ENCODE measurements at regions not wholly inside any gene's neighbourhood (a gene's known extent, or its start where the extent isn't known, plus 50 kb on each side); places are given as distances from the start of the nearest gene placed in this dataset.
"Not testable (repeated sequence)": the region's sequence is repeated elsewhere in the genome, so short reads cannot be mapped to it uniquely, and the experiment has no call there.

DNA sequence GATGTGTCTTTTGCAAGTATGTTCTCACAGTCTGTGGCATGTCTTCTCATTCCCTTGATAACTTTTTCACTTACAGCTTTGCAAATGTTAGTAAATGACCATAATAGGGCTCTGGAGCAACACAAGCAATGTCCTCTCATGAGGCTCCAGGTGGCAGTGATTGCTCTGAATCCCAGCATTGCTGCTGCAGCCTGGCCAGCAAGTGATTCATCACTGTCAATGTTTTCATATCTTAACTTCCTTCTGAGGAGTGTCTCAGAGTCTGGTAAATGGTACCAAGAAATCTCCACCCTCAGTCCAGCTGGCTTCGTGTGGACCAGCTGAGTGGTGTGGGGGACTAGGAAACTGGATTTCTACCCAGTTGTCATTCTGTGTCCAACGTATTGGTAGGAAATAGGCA is 139.6 kb downstream of the MYLK4 start:
- no peak for DNase-seq

DNA sequence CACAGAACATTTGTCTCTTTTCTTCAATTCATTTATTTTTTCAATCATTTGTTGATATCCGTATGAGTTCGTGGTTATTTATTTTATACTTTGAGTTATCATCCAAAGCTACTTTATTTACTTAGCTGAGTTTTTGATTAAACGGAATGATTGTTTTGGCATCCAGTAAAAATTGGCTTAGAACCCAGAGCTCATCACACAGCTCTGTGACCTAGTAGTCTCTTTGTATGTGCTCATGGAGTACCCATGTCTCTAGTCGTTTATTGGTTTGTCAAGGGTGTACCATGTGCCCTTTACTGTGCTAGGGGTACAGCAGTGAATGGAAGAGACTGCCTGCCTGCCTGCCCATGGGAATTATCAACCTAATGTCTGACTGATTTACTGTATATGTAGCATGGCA is 142.2 kb downstream of the MYLK4 start:
- DNase-seq = no peak

DNA sequence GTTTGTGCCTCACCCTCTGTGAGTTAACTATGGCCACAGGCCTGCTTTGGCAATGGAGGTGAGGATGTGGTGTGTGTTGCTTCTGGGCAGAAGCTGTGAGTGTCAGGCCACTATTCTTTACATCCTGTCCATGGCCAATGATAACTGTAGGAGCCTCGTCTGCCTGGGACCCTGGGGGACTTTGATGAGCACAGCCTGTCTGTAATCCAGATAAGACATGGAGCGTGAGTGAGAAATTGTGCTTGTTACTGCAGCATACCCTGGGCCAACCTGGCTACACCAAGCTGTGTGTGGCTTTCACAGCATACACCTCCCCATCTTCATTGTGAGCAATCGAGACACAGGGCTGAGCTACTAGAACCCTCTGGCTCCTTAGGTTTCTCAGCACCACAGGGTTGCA is 150.4 kb downstream of the MYLK4 start:
- DNase-seq = no peak

GRCh38 chr6:2599817-2600216 is 150.9 kb downstream of the MYLK4 start:
- no peak for DNase-seq

GRCh38 chr6:2598867-2599266 is 151.9 kb downstream of the MYLK4 start:
- no peak for DNase-seq

DNA sequence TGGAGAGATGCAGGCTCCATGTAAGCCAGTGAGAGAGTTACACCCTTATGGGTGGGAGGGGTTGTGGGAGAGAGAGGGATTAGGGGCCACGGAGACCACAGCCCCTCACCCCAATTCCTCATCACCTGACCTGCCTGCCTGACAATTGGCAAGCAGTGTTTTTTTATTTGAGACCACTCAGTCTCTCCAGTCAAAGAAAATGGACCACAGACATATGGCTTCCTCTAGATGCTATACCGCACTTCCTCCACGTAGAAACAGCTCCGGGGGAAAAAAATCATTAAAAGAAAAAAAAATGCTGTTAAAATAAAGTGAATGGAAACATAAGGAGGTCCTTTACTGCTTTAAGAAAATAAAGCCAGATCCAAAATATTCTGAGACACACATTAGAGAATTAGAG is 152.7 kb downstream of the MYLK4 start:
- DNase-seq = no peak

DNA sequence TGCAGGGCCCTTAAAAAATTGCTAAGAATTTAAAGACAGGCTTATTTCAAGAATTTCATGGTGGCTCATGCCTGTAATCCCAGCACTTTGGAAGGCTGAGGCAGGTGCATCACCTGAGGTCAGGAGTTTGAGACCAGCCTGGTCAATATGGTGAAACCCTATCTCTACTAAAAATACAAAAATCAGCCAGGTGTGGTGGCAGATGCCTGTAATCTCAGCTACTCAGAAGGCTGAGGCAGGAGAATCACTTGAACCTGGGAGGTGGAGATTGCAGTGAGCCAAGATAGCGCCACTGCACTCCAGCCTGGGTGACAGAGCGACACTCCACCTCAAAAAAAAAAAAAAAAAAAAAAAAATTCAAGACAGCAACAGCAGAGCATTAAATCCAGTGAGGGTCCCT is 153.3 kb downstream of the MYLK4 start:
- not testable (repeated sequence) for DNase-seq

- DNase-seq = no peak
Measured at GRCh38 chr6:2596222-2596621, 154.5 kb downstream of the MYLK4 start.

GRCh38 chr6:2594868-2595267 is 155.9 kb downstream of the MYLK4 start:
- DNase-seq = no peak

DNA sequence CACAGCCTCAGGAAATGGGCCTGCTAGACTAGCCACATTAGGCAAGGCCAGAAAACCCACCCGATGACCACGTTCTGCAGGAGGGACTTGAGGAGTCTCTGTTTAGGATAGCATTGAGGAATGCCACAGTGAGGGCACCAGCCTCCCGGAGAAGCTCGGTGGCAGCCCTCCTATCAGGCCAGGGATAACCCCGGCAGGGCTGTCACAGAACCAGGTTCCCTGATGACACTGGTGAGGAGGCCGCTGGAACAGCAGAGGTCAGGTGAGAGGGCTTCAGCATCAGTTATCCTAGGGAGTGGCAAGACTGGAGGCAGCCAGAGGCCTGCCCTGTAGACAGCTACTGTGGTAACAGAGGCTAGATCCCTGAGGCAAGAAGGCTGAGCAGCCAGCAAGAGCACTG is 157.6 kb downstream of the MYLK4 start:
- no peak for DNase-seq

DNA sequence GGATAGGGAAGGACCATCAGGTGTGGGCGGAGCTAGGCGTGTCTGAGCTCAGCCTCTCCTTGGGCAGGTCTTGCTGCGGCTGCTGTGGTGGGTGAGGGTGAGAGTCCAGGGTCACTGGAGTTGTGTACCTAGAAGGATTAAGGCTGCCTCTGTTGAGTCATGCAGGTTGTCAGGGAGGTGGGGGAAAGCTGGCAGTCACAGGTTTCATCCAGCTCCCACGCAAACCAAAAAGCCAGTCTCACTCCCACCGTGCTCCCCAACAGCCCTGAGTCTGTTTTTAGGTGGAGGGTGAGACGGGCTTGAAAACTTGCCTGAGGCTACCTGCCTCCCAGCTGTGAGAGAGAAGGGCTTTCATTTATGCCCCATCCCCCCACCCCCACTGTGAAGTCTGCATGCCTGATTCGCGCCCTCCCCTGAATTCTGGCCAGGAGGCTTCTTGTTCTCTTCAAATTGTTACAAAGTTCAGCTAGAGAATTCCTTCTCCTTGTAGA is 161.5 kb downstream of the MYLK4 start:
- no peak for DNase-seq

DNA sequence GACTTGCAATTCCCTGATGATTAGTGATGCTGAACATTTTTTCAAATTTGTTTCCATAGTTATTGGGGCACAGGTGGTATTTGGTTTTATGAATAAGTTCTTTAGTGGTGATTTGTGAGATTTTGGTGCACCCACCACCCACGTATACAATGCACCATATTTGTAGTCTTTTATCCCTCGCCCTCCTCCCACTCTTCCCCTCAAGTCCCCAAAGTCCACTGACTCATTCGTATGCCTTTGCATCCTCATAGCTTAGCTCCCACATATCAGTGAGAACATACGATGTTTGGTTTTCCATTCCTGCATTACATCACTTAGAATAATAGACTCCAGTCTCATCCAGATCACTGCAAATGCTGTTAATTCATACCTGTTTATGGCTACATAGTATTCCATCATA is 167.3 kb downstream of the MYLK4 start:
- no peak for DNase-seq

GRCh38 chr6:2582268-2582667 is 168.5 kb downstream of the MYLK4 start:
- no peak for DNase-seq

GRCh38 chr6:2581611-2582010 is 169.1 kb downstream of the MYLK4 start:
- DNase-seq = no peak

- no peak for DNase-seq
Measured at GRCh38 chr6:2581011-2581410, 169.7 kb downstream of the MYLK4 start.

- no peak for DNase-seq
Measured at GRCh38 chr6:2579804-2580570, 170.7 kb downstream of the MYLK4 start.

- DNase-seq = no peak
Measured at GRCh38 chr6:2579241-2579761, 171.4 kb downstream of the MYLK4 start.

GRCh38 chr6:2578767-2579166 is 172.0 kb downstream of the MYLK4 start:
- DNase-seq = no peak

DNA sequence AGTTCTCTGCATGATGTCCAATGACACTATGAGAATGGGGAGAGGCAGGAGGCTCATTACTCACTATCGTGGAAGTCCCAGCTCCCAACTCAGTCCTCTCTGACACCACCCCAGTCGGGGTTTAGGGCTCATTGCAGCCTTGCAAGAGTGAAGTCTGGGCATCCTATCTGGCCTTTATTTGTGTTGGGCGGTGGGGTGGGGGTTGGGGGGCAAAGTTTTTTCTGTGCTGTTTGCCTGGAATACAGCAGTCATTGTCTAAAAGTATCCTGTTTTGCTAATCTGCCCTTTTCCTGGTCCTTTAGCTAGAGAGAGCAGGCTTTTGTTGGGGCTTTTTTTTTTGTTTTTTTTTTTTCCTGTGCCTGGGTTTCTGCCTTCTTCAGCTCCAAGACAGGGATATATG is 174.2 kb downstream of the MYLK4 start:
- no peak for DNase-seq

GRCh38 chr6:2575236-2575635 is 175.5 kb downstream of the MYLK4 start:
- DNase-seq = no peak

DNA sequence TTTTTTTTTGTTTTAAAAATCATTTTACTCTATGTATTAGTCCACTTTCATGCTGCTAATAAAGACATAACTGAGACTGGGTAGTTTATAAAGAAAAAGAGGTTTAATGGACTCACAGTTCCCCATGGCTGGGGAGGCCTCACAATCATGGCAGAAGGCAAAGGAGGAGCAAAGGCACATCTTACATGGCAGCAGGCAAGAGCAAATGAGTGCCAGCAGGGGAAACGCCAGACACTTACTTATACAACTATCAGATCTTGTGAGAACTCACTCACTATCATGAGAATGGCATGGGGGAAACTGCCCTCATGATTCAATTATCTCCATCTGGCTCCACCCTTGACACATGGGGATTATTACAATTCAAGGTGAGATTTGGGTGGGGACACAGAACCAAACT is 181.3 kb downstream of the MYLK4 start:
- not testable (repeated sequence) for DNase-seq

DNA sequence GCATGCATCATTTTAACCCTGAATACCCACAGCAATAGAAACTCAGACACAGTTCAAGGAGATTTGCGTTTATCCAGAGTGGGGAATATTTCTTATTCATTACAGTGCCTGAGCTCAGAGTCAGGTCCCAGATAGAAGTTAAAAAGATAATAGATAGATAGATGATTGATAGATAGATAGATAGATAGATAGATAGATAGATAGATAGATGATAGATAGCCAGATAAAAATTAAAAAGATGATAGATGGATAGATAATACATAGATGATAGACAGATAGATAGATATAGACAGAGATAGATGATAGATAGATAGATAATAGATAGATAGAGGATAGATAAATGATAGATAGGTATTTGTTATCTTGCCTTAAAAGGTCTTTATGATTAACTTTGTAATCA is 184.7 kb downstream of the MYLK4 start:
- DNase-seq = no peak

DNA sequence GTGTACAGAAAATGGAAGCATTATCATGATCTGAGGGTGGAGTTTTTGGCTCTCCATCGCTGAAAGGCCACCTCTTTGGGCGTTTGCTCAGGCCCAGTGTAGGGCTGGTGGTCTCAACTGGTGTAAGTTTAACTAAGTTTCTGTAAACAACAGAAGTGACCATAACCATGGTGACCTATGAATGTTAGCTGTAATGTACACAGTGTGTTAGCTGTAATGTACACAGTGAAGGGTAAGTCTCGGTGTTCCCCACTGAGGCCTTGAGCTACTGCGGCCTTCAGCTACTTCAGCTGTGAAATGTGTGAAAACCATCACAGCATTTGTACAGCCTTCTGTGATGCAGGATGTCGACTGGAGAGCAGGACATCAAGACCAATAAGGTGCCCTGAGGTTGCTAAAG is 185.2 kb downstream of the MYLK4 start:
- DNase-seq = no peak

- DNase-seq = no peak
Measured at GRCh38 chr6:2563635-2564034, 187.1 kb downstream of the MYLK4 start.
